Ovary (tissue), 7 donors: ENCODE measurements at regions not wholly inside any gene's neighbourhood (a gene's known extent, or its start where the extent isn't known, plus 50 kb on each side); places are given as distances from the start of the nearest gene placed in this dataset.
"Not testable (repeated sequence)": the region's sequence is repeated elsewhere in the genome, so short reads cannot be mapped to it uniquely, and the experiment has no call there.

Source experiments
- DNase-seq, 5 donors: peaks; one replicate each; pipeline ENCODE4 v3.0.0-alpha.2; 2019 to 2020
- H3K27ac ChIP-seq, 2 donors: fragments of 200-600 bp; one replicate each; pipeline versions ENCODE4 v1.5.1 to v1.8.0; 2019 to 2022
- H3K27me3 ChIP-seq: fragments of 200-600 bp; one replicate; pipeline ENCODE4 v1.8.0; 2022
- H3K36me3 ChIP-seq: fragments of 200-600 bp; sonication (generic); one replicate; pipeline ENCODE4 v1.5.1; 2019
- H3K4me1 ChIP-seq: one replicate; pipeline ENCODE4 v1.8.1; 2013; ENCODE audit warnings: mild to moderate bottlenecking, moderate library complexity; ENCODE audit not compliant: insufficient read depth
- H3K4me3 ChIP-seq: fragments of 200-600 bp; sonication (generic); one replicate; pipeline ENCODE4 v1.5.1; 2017
- H3K9me3 ChIP-seq, 2 donors: fragments of 200-600 bp in 1 of 2; sonication (generic) in 1 of 2; one replicate each; pipeline versions ENCODE4 v1.5.1 to v1.8.1; 2013 to 2019; ENCODE audit warnings: mild to moderate bottlenecking in 1 of 2, moderate library complexity in 1 of 2
- EP300 ChIP-seq: sonication (generic); formaldehyde crosslinking; IDR thresholded peaks from one replicate; pipeline ENCODE4 v1.6.1; 2017; ENCODE audit warnings: antibody characterized with exemption
- POLR2A ChIP-seq: fragments of 450-650 bp; IDR thresholded peaks from one replicate; pipeline ENCODE4 v1.6.1; 2017; ENCODE audit warnings: antibody characterized with exemption, mild to moderate bottlenecking, moderate library complexity
- WGBS, 3 donors: extraction: QIAGEN DNeasy Blood & Tissue Kit in 1 of 3; methylation state at CpG; one replicate each; pipeline versions ENCODE4 v1.1.5 to v1.1.7; 2013 to 2017; 5-methylcytosine and 5-hydroxymethylcytosine counted together
- intact Hi-C, 4 donors: fragments of 100-400 bp; cut with DNase I; formaldehyde crosslinking; loops; one replicate each; pipeline versions ENCODE4 v1.11.0 to v1.15.1; 2022 to 2023
- TF ChIP-seq, protein P1 (sequence below), 3 donors: fragments of 450-650 bp in 2 of 3; fragments of 200-600 bp in 1 of 3; IDR thresholded peaks; one replicate each; pipeline versions ENCODE4 v1.5.1 to v1.8.0; 2016 to 2022; ENCODE audit warnings: antibody characterized with exemption in 3 of 3, mild to moderate bottlenecking in 1 of 3
- donor health status: DM: no; HTN: no; CAD: no; lungs with moderate emphysema.
- donor health status: DM: no; HTN: no; CAD: no.
- donor health status: Bipolar disorder and iron deficiency.
- donor health status: DM: no; HTN: no; CAD: no.
- donor health status: DM: yes; HTN: yes; CAD: no.

DNA sequence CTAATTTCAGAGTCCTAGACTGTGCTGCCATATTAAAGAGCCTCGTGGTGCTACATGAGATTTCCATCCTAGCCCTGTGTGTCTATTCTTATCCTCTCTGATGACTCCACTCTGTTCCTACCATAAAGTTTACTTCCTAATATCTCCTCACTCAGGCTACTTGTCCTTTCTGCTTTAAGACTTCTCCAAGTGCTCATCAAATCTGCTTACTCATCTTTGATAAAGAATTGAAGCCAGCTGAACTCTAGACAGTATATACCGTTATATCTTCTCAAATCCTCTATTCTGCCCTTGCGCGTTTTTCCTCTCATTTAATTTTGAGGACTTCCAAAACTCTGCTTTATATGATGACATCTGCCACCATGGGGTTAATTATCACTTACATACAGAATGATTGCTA is 539.5 kb downstream of the HAPSTR1 start:
- TF ChIP-seq, protein P1, sequence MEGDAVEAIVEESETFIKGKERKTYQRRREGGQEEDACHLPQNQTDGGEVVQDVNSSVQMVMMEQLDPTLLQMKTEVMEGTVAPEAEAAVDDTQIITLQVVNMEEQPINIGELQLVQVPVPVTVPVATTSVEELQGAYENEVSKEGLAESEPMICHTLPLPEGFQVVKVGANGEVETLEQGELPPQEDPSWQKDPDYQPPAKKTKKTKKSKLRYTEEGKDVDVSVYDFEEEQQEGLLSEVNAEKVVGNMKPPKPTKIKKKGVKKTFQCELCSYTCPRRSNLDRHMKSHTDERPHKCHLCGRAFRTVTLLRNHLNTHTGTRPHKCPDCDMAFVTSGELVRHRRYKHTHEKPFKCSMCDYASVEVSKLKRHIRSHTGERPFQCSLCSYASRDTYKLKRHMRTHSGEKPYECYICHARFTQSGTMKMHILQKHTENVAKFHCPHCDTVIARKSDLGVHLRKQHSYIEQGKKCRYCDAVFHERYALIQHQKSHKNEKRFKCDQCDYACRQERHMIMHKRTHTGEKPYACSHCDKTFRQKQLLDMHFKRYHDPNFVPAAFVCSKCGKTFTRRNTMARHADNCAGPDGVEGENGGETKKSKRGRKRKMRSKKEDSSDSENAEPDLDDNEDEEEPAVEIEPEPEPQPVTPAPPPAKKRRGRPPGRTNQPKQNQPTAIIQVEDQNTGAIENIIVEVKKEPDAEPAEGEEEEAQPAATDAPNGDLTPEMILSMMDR (IDR thresholded peaks at IDR 0.05) = no peak
- TF ChIP-seq EP300 (no peak), POLR2A (no peak)
- Histone ChIP-seq H3K4me1 (no peaks in the 10 kb centered on the region), H3K27me3 (no peaks in the 10 kb centered on the region), H3K9me3 (no peaks in the 10 kb centered on the region), H3K36me3 (no peaks in the 10 kb centered on the region), H3K27ac (no peak overlapping the region), H3K4me3 (no peak overlapping the region)
- intact Hi-C loops = no loop called here
- no peak for DNase-seq
- WGBS, 3 donors = 86 to 88% (median 87%) methylated on average over 4 of the region's 4 CpGs

DNA sequence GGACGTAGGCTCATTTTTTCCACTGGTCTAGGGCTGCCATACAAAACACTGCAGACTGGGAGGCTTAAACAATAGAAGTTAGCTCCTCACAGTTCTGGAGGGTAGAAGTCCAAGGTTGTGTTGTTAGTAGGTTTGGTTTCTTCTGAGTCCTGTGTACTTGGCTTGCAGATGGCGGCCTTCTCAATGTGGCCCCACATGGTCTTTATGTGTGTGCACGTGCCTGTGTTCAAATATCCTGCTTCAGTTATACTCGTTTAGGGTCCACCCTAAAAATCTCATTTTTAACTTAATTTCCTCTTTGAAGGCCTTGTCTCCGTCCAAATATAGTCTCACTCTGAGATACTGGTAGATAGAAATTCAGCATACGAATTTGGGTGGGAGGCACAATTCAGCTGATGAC is 542.4 kb downstream of the HAPSTR1 start:
- no peaks in the 10 kb centered on the region for H3K27me3 ChIP-seq
- no peak for DNase-seq
- H3K9me3 ChIP-seq = no peaks in the 10 kb centered on the region
- TF ChIP-seq, protein P1 (IDR thresholded peaks at IDR 0.05) = no peak
- TF ChIP-seq EP300 (no peak), POLR2A (no peak)
- WGBS, 3 donors = 58 to 77% (median 72%) methylated on average over 6 of the region's 6 CpGs
- no peaks in the 10 kb centered on the region for H3K36me3 ChIP-seq
- no peak overlapping the region for H3K4me3 ChIP-seq
- no peak overlapping the region for H3K27ac ChIP-seq
- intact Hi-C loops = no loop called here
- H3K4me1 ChIP-seq = no peaks in the 10 kb centered on the region

DNA sequence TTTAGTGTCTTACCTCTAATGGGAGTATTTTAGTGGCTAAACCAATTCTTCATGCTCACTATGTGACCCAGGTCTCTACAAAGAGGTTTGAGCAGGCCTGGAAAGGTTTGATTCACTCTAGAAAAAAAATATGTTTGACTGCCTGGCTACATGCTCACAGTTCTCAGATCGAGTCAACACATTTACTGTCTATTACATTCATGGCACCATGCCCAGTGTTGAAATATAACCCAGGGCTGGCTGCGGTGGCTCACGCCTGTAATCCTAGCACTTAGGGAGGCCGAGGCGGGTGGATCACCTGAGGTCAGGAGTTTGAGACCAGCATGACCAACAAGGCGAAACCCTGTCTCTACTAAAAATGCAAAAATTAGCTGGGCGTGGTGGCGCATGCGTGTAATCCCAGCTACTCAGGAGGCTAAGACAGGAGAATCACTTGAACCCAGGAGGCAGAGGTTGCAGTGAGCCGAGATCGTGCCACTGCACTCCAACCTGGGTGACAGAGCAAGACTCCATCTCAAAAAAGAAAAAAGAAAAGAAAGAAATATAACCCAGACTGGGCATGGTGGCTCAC is 543.8 kb downstream of the HAPSTR1 start:
- 83 to 87% (median 85%) methylated on average over 11 of the region's 11 CpGs for WGBS, 3 donors
- H3K27me3 ChIP-seq, H3K4me3 ChIP-seq, H3K4me1 ChIP-seq, intact Hi-C loops, H3K9me3 ChIP-seq, H3K36me3 ChIP-seq, DNase-seq, H3K27ac ChIP-seq: not testable (repeated sequence)

DNA sequence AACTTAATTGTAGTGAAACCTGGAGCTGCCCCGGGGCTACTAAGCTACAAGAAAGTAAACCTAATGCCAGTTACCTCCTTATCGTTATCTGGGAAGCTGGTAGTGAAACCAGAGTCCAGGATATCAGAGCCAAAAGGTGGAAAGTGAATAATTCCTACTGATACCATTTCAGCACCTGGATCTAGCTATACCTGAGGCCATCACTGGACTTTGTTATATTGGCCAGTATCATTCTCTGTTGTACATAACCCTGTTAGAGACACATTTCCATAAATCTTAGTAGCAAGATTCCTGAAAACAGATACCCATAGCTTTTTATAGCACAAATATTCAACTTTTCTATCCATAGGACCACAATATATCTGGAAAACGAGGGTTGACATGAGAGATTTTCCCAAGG is 538.0 kb downstream of the GRIN2A start:
- Histone ChIP-seq H3K27ac (no peak overlapping the region), H3K9me3 (no peaks in the 10 kb centered on the region), H3K36me3 (no peaks in the 10 kb centered on the region), H3K4me3 (no peak overlapping the region), H3K4me1 (no peaks in the 10 kb centered on the region), H3K27me3 (no peaks in the 10 kb centered on the region)
- 64 to 84% (median 80%) methylated on average over 3 of the region's 3 CpGs for WGBS, 3 donors
- TF ChIP-seq EP300 = no peak
- no peak for DNase-seq
- intact Hi-C loops = no loop called here

DNA sequence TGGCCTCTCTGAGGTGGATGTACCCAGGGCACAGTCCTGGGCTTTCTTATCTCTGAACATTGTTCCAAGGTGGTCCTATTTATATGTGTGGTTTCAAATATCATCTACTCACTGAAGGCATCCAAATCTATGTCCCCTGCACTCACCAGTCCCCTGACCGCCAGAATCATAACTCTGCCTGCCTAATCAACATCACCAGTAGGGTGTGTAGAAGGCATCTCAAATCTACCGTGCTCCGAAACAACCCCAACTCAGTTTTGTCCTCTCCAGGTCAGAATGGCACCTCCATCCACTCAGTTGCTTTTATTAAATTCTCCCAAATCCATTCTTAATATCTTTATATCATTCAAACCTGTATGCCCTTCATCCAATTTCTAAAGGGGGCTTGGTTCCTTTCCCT is 536.3 kb downstream of the GRIN2A start:
- TF ChIP-seq EP300 = no peak
- TF ChIP-seq, protein P1 (IDR thresholded peaks at IDR 0.05) = no peak
- no peak for TF ChIP-seq POLR2A
- WGBS, 3 donors = 78 to 84% (median 80%) methylated on average over 3 of the region's 3 CpGs
- H3K36me3 ChIP-seq = no peaks in the 10 kb centered on the region
- H3K9me3 ChIP-seq = no peaks in the 10 kb centered on the region
- no peaks in the 10 kb centered on the region for H3K4me1 ChIP-seq
- no peak overlapping the region for H3K27ac ChIP-seq
- no peak overlapping the region for H3K4me3 ChIP-seq
- H3K27me3 ChIP-seq = no peaks in the 10 kb centered on the region
- intact Hi-C loops = no loop called here
- DNase-seq = no peak
